ENCODE measurements at regions not wholly inside any gene's neighbourhood (a gene's known extent, or its start where the extent isn't known, plus 50 kb on each side); places are given as distances from the start of the nearest gene placed in this dataset.

- TF ChIP-seq EP300 (IDR thresholded peaks at IDR 0.05) (no peak), CTCF (IDR thresholded peaks at IDR 0.05) (no peak), POLR2A (IDR thresholded peaks at IDR 0.05) (no peak)
These were observed 743.0 kb upstream of the NUDT12 start for GRCh38 chr5:104305602-104306001.
